GM12891 (cell line): ENCODE measurements at regions not wholly inside any gene's neighbourhood (a gene's known extent, or its start where the extent isn't known, plus 50 kb on each side); places are given as distances from the start of the nearest gene placed in this dataset.

Experiments
- POLR2A ChIP-seq: IDR thresholded peaks from 2 replicates; pipeline ENCODE4 v1.6.1; 2011; ENCODE audit warnings: low read depth, low read length, control low read depth
- POLR2AphosphoS5 ChIP-seq: IDR thresholded peaks from 2 replicates; pipeline ENCODE4 v1.6.1; 2011; ENCODE audit warnings: low read depth, low read length, control low read depth
- SPI1 ChIP-seq: IDR thresholded peaks from 2 replicates; pipeline ENCODE4 v1.6.1; 2011; ENCODE audit warnings: low read depth, low read length, control low read depth
- TAF1 ChIP-seq: IDR thresholded peaks from 2 replicates; pipeline ENCODE4 v1.6.1; 2011; ENCODE audit warnings: low read depth, low read length, control low read depth

DNA sequence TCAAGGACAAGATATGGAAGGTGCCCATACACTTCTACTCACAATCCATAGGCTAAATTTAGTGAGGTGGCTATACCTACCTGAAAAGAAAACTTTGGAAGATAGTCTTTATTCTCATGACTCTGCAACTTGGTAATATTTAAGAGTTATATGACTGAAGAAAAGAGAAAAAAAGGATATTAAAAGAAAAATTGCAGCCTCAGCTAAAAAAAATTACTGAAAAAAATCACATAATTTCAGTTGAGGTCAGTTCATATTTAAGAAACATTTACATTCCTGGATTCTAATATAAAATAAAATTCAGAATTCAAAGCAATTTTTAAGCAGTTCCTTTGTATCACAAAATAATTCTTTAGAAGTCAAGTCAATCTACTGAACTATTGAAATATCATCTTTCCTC lies 166.5 kb downstream of the GABRG1 start:
- TF ChIP-seq TAF1 = no peak
- no peak for TF ChIP-seq POLR2AphosphoS5
- no peak for TF ChIP-seq POLR2A
- no peak for TF ChIP-seq SPI1
